GM06990 (cell line): ENCODE measurements at regions not wholly inside any gene's neighbourhood (a gene's known extent, or its start where the extent isn't known, plus 50 kb on each side); places are given as distances from the start of the nearest gene placed in this dataset.

Experiments
- DNase-seq: peaks from one replicate; pipeline ENCODE4 v3.0.0-alpha.2; 2011; ENCODE audit not compliant: insufficient read length; ENCODE audit errors: extremely low read depth
- H3K27me3 ChIP-seq: replicated peaks from 2 replicates; pipeline ENCODE4 v1.6.0; 2011; ENCODE audit warnings: low read length; ENCODE audit not compliant: control insufficient read depth, insufficient read depth
- H3K36me3 ChIP-seq: 2 replicates; pipeline ENCODE4 v1.5.1; 2011; ENCODE audit warnings: low read length; ENCODE audit not compliant: control insufficient read depth, insufficient read depth
- H3K4me3 ChIP-seq: replicated peaks from 2 replicates; pipeline ENCODE4 v1.5.1; 2011; ENCODE audit warnings: low read depth, mild to moderate bottlenecking, control low read depth, low read length
- CTCF ChIP-seq: IDR thresholded peaks from 2 replicates; pipeline ENCODE4 v1.5.1; 2011; ENCODE audit warnings: low read length, control low read depth, mild to moderate bottlenecking, inconsistent platforms; ENCODE audit not compliant: insufficient read depth, poor library complexity, severe bottlenecking

GRCh38 chr1:29883986-29884385, 647.7 kb downstream of the PTPRU start:
- Histone ChIP-seq H3K27me3 (no peaks in the 10 kb centered on the region), H3K4me3 (no peak overlapping the region), H3K36me3 (no peaks in the 10 kb centered on the region)
- DNase-seq, result no peak
- TF ChIP-seq CTCF, result no peak

DNA sequence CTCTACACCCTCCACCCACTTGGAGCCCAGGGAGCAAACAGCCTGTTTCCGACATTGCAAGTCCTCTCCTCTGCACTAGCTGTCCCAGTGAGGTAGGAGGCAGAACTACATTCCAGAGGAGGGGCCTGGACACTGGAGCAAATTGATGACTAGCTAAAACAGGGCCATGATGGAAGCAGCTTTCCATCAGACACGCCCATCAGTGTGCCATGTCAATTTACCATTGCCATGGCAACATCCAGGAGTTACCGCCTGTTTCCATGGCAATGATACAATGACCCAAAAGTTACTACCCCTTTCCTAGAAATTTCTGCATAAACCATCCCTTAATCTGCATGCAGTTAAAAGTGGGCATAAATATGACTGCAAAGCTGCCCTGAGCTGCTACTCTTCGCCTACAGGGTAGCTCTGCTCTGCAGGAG, 647.1 kb downstream of the PTPRU start:
- DNase-seq, result no peak
- Histone ChIP-seq H3K36me3 (no peaks in the 10 kb centered on the region), H3K27me3 (no peaks in the 10 kb centered on the region), H3K4me3 (no peak overlapping the region)
- TF ChIP-seq CTCF, result no peak

- no peak for DNase-seq
- TF ChIP-seq CTCF, result no peak
- Histone ChIP-seq H3K4me3 (no peak overlapping the region), H3K27me3 (no peaks in the 10 kb centered on the region), H3K36me3 (no peaks in the 10 kb centered on the region)
Observed at GRCh38 chr1:29880556-29880955, 644.2 kb downstream of the PTPRU start.

- no peak for DNase-seq
Observed at GRCh38 chr1:29879217-29879616, 642.9 kb downstream of the PTPRU start.

DNA sequence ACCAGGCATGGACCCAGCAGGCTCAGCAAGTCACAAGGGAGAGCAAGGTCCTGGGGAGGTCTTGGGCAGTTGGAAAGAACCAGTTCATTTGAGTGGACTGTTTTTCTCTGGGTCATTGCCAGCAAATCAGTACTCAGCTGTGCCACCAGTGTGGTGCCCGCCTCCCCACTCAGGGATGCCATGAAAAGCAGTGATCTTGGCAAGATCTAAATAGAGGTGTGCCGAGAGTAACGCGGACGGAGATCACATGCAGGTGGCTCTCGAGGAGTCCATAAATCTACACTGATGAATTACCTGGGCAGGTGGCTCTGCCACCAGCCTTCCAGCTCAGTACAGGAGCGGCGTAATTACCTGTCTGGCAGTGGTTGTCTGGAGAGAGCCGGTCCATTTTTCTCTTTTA, 642.2 kb downstream of the PTPRU start:
- no peaks in the 10 kb centered on the region for H3K36me3 ChIP-seq

More at GRCh38 chr1:29879217-29879616, 642.9 kb downstream of the PTPRU start:
- no peak overlapping the region for H3K4me3 ChIP-seq
- no peaks in the 10 kb centered on the region for H3K27me3 ChIP-seq
- no peak for TF ChIP-seq CTCF
- H3K36me3 ChIP-seq, result no peaks in the 10 kb centered on the region

More for the DNA sequence above, 642.2 kb downstream of the PTPRU start:
- TF ChIP-seq CTCF, result no peak
- Histone ChIP-seq H3K4me3 (no peak overlapping the region), H3K27me3 (no peaks in the 10 kb centered on the region)
- no peak for DNase-seq
